Adrenal gland (tissue), 5 donors: ENCODE measurements at regions not wholly inside any gene's neighbourhood (a gene's known extent, or its start where the extent isn't known, plus 50 kb on each side); places are given as distances from the start of the nearest gene placed in this dataset.

Source experiments
- POLR2A ChIP-seq, 2 donors: fragments of 450-650 bp; IDR thresholded peaks; one replicate each; pipeline ENCODE4 v1.6.1; 2017; ENCODE audit warnings: antibody characterized with exemption in 2 of 2, mild to moderate bottlenecking in 2 of 2, moderate library complexity in 1 of 2
- TF ChIP-seq, protein P1 (sequence below), 6 experiments: fragments of 450-650 bp in 4 of 6; fragments of 200-600 bp in 2 of 6; sonication (generic) in 1 of 6; IDR thresholded peaks; 1 replicate in 5 of 6; 2 replicates in 1 of 6; pipeline versions ENCODE4 v1.5.1 to v1.8.0; 2016 to 2021; ENCODE audit warnings: antibody characterized with exemption in 6 of 6, mild to moderate bottlenecking in 2 of 6, moderate library complexity in 1 of 6
- donor health status: DM: no; HTN: no; CAD: no.

DNA sequence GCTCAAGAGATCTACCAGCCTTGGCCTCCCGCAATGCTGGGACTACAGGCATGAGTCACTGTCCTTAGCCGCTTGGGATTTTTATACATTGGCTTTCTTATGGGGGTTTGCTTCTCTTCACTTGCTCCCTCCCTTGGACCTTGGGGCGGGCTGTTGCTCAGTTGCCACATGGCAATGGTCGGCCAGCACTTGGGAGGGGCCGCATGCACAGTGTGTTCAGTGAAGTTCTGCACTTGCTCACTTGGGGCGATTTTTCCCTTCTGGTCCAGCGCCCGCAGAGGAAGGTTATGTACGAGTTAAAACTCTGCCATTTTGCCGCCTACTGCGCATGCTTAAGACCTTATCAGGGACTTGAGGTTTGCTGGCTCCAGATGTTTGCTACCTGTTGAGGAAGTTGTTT is 1367.6 kb upstream of the CDH8 start:
- TF ChIP-seq POLR2A (IDR thresholded peaks at IDR 0.05), result no peak
- TF ChIP-seq, protein P1, sequence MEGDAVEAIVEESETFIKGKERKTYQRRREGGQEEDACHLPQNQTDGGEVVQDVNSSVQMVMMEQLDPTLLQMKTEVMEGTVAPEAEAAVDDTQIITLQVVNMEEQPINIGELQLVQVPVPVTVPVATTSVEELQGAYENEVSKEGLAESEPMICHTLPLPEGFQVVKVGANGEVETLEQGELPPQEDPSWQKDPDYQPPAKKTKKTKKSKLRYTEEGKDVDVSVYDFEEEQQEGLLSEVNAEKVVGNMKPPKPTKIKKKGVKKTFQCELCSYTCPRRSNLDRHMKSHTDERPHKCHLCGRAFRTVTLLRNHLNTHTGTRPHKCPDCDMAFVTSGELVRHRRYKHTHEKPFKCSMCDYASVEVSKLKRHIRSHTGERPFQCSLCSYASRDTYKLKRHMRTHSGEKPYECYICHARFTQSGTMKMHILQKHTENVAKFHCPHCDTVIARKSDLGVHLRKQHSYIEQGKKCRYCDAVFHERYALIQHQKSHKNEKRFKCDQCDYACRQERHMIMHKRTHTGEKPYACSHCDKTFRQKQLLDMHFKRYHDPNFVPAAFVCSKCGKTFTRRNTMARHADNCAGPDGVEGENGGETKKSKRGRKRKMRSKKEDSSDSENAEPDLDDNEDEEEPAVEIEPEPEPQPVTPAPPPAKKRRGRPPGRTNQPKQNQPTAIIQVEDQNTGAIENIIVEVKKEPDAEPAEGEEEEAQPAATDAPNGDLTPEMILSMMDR (IDR thresholded peaks at IDR 0.05), result no peak
